HEK293T (cell line): ENCODE measurements at regions not wholly inside any gene's neighbourhood (a gene's known extent, or its start where the extent isn't known, plus 50 kb on each side); places are given as distances from the start of the nearest gene placed in this dataset.
"Not testable (repeated sequence)": the region's sequence is repeated elsewhere in the genome, so short reads cannot be mapped to it uniquely, and the experiment has no call there.

Source experiments
- ARNT ChIP-seq: fragments of 450-650 bp; IDR thresholded peaks from 2 replicates; pipeline ENCODE4 v1.6.1; 2017; ENCODE audit warnings: mild to moderate bottlenecking
- HDGF ChIP-seq: fragments of 450-650 bp; IDR thresholded peaks from 2 replicates; pipeline ENCODE4 v1.6.1; 2017; ENCODE audit warnings: antibody characterized with exemption, borderline replicate concordance
- TARDBP ChIP-seq: fragments of 450-650 bp; IDR thresholded peaks from 2 replicates; pipeline ENCODE4 v1.6.1; 2016

GRCh38 chr11:89589413-89589812 lies 98.2 kb upstream of the NOX4 start:
- TF ChIP-seq TARDBP, ARNT, HDGF: not testable (repeated sequence)
